ENCODE measurements at regions not wholly inside any gene's neighbourhood (a gene's known extent, or its start where the extent isn't known, plus 50 kb on each side); places are given as distances from the start of the nearest gene placed in this dataset.

GRCh38 chr7:47661051-47661714 lies 79.3 kb upstream of the TNS3 start:
- Histone ChIP-seq H3K27me3 (replicated peaks in 1 of 4; ENCODE audit: control insufficient read depth in 3 of 4, extremely low read depth in 1 of 4, insufficient read depth in 3 of 4, low read length in 3 of 4) (no peaks in the 10 kb centered on the region), H3K79me1 (ENCODE audit: low read depth, low read length) (no peaks in the 10 kb centered on the region), H3K23ac (ENCODE audit: insufficient read length) (no peak overlapping the region), H4K20me1 (replicated peaks in 1 of 2; ENCODE audit: control insufficient read depth in 1 of 2, insufficient read depth in 2 of 2, low read length in 2 of 2) (no peaks in the 10 kb centered on the region), H4K8ac (ENCODE audit: extremely low read depth, insufficient read depth, low read length) (no peak overlapping the region), H3K4me2 (ENCODE audit: insufficient read depth in 1 of 2, low read depth in 2 of 2, low read length in 2 of 2) (no peak overlapping the region), H2BK20ac (ENCODE audit: low read length) (no peak overlapping the region), H3K36me3 (ENCODE audit: control insufficient read depth in 2 of 4, insufficient read depth in 4 of 4, low read length in 3 of 4) (no peaks in the 10 kb centered on the region), H2BK15ac (ENCODE audit: low read length) (no peak overlapping the region), H3K23me2 (ENCODE audit: low read depth, low read length) (no peaks in the 10 kb centered on the region), H2BK5ac (ENCODE audit: low read depth, low read length) (no peak overlapping the region), H4K91ac (replicated peaks; ENCODE audit: insufficient read length, low read length) (no peak overlapping the region), H2AFZ (ENCODE audit: low read length) (no peak overlapping the region), H3K4me3 (ENCODE audit: extremely low read depth in 1 of 4, insufficient read depth in 2 of 4, low read depth in 3 of 4, low read length in 4 of 4) (no peak overlapping the region), H2BK120ac (replicated peaks; ENCODE audit: low read depth, low read length) (no peak overlapping the region), H3K18ac (ENCODE audit: extremely low read depth, low read length) (no peak overlapping the region), H3K56ac (replicated peaks; ENCODE audit: insufficient read length, low read depth, low read length) (no peak overlapping the region), H2BK12ac (ENCODE audit: low read depth, low read length) (no peak overlapping the region), H3K9me3 (ENCODE audit: insufficient read depth in 2 of 2, low read depth in 1 of 2, low read length in 1 of 2) (no peaks in the 10 kb centered on the region), H3K4me1 (replicated peaks in 1 of 4; ENCODE audit: control insufficient read depth in 3 of 4, insufficient read depth in 4 of 4, low read length in 3 of 4) (peaks cover 0 to 4% (median 0%) of the 10 kb centered on the region in 4 experiments; a peak in 1 of 7 replicates), H3K9ac (replicated peaks in 1 of 4; ENCODE audit: extremely low read depth in 1 of 4, low read depth in 3 of 4, low read length in 3 of 4) (no peak overlapping the region), H2AK5ac (ENCODE audit: low read depth, low read length) (no peak overlapping the region), H3K14ac (ENCODE audit: insufficient read length) (no peak overlapping the region), H4K5ac (ENCODE audit: insufficient read length, low read depth, low read length) (no peak overlapping the region), H3K79me2 (ENCODE audit: control insufficient read depth in 1 of 2, insufficient read depth in 2 of 2, low read length in 2 of 2) (no peaks in the 10 kb centered on the region), H3K4ac (replicated peaks; ENCODE audit: insufficient read length, low read depth, low read length) (no peak overlapping the region), H3K27ac (ENCODE audit: low read depth, low read length) (no peak overlapping the region)
- ChIA-PET CTCF (ENCODE audit: partially characterized antibody) (interaction anchor here (1.1 kb wide), 2 partner anchors 9 to 97 kb away, joined by 3 to 5 read pairs; no protein-coding TSS in a partner anchor), POLR2A (ENCODE audit: partially characterized antibody) (no interaction called here)
- DNase-seq (ENCODE audit: low read depth in 1 of 2, low spot score in 2 of 2) (no peak), FAIRE-seq (no peak)
- 89% methylated on average over 7 of the region's 7 CpGs; no CpG with 5 or more reads in 1 of the 2 experiments for WGBS, 2 experiments (ENCODE audit: extremely low coverage in 1 of 2, insufficient coverage in 1 of 2, insufficient read length in 1 of 2, insufficient replicate concordance in 2 of 2, low coverage in 1 of 2, low lambda C conversion rate in 2 of 2, missing lambda C conversion rate in 1 of 2)
- TF ChIP-seq SAP30 (IDR thresholded peaks at IDR 0.05; ENCODE audit: insufficient read depth, insufficient replicate concordance, low read length) (no peak), CHD2 (IDR thresholded peaks at IDR 0.05; ENCODE audit: low read length) (no peak), TEAD4 (IDR thresholded peaks at IDR 0.05; ENCODE audit: low read depth, low read length) (no peak), KDM4A (IDR thresholded peaks at IDR 0.05; ENCODE audit: low read depth, low read length, severe bottlenecking) (no peak), HDAC2 (IDR thresholded peaks at IDR 0.05; ENCODE audit: borderline replicate concordance in 1 of 2, low read depth in 2 of 2, low read length in 2 of 2) (no peak), RAD21 (IDR thresholded peaks at IDR 0.05 in 1 of 2, conservative IDR thresholded peaks at IDR 0.05 in 1 of 2; ENCODE audit: low read depth in 2 of 2, low read length in 2 of 2) (no peak), POU5F1 (IDR thresholded peaks at IDR 0.05; ENCODE audit: low read depth, low read length) (no peak), EP300 (IDR thresholded peaks at IDR 0.05; ENCODE audit: borderline replicate concordance in 1 of 2, low read depth in 2 of 2, low read length in 2 of 2) (no peak), BCL11A (IDR thresholded peaks at IDR 0.05; ENCODE audit: low read depth in 2 of 2, low read length in 2 of 2) (no peak), CEBPB (IDR thresholded peaks at IDR 0.05; ENCODE audit: low read depth, low read length) (no peak), YY1 (IDR thresholded peaks at IDR 0.05; ENCODE audit: low read depth, low read length) (no peak), SP2 (IDR thresholded peaks at IDR 0.05; ENCODE audit: low read length) (no peak), JUND (IDR thresholded peaks at IDR 0.05; ENCODE audit: low read length) (no peak), CBX5 (IDR thresholded peaks at IDR 0.05; ENCODE audit: low read depth, low read length) (no peak)
